GM19099 (cell line): ENCODE measurements at regions not wholly inside any gene's neighbourhood (a gene's known extent, or its start where the extent isn't known, plus 50 kb on each side); places are given as distances from the start of the nearest gene placed in this dataset.

Experiments used
- POLR2A ChIP-seq: IDR thresholded peaks from 3 replicates; pipeline ENCODE4 v1.6.1; 2011; ENCODE audit warnings: low read depth; ENCODE audit not compliant: insufficient read length; ENCODE audit errors: extremely low read depth

DNA sequence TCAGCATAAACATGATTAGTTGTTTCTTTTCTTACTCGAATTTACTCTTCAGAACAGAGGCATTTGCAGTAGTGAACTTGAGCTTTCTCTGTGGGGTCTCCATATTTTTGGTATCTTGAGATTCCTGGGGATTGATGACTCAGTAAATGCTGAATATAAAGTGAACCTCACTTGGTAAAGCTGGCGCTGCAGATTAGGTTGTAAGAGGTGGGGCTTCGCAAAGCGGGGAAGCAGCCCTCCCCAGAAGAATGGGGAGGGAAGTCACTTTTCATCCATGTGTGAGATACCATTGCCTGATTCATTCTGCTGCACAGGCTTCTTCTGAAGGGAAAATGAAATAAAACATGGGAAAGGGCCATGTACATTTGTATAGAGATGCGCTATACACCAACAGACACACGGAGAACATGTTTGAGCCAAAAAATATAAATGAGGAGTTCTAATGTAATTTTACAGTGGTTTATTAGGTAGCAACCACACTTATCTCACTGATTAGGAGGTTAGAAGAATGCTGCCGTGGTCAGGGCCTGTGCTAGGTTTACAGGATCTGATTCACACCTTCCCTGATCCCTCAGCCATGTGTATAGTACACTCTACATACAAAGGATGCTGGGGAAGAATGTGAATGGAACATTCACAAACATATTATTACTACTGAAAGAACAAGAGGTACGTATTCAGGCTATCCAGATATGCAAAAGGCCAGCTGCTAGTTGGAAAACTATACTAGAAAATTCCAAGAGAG is 63.5 kb downstream of the DNTTIP2 start:
- TF ChIP-seq POLR2A = no peak

DNA sequence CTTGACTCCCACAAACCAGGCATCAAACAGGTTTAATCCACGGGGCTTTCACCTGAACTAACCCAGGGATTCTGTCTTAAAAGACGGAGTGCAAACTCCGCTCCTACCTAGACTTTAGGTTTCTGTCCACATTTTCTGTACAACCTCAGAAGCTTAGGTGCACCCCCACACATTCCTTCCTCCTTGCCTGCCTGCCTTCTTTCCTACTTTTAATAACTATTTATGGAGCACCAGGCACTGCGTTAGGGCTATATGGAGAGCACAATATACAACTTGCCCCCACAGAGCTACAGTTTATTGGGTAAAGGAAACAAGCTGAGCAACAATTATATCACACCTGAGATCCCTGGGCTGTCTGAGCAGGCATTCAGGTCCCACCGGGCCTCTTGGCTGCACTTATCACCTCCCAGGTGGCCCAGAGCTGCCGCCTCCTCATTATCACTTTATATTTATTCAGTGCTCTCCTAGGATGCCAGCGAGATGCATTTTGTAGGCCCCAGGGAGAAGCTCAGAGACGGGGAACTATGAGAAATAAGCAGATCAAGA is 64.1 kb downstream of the DNTTIP2 start:
- TF ChIP-seq POLR2A = no peak

GRCh38 chr1:93814059-93814794 is 64.8 kb downstream of the DNTTIP2 start:
- no peak for TF ChIP-seq POLR2A

DNA sequence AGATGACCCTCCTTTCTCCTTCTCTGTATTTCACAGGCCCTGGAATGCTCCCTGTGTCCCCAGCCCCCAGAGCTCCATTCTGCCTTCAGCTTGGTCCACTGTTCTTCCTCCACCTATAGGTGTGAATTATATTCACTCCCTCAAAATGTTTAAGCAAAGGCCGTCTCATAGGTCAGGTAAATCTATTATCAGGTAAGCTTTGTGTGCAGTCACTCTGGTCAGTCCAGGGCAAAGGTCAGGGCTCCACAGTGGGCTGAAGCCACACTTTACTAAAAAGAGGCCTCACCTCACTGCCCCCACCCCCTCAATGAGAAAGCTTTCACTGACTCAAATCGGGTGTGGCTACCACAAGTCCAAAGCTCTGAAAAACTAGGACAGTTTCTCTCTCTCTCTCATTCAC is 65.9 kb downstream of the DNTTIP2 start:
- TF ChIP-seq POLR2A = no peak

DNA sequence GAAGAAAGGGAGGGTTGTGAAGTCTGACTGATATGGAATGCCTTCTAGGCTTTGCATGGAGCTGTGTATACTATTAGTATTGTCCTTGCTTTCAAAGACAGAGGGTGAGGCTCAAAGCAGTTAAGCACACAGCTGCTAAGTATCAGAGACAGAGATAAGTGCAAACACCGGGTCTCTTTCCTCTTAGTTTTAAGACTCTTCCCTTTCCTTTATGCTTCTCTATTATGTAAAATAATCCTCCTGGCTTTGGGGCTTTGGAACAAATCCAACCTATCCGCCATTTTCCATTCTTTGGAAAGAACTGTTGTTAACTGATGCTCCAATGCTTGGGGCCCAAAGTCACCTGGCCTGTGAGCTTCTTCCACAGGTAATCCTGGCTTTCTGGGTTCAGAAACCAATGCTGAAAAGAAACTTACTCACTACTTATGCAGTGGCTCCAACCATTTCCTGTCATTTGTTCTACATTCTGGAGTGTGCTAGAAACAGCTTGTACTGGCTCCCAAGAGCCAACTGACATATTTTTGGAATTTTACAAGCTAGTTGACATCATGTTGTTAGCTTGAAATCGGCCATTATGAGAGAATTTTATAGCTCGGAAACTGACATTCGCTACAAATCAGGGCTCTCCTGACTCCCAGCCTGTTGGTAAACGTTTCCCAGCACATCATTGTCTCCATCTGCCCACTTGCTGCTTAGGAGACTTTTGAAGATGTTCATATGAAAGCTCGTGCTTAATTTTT is 67.5 kb downstream of the DNTTIP2 start:
- TF ChIP-seq POLR2A = no peak

GRCh38 chr1:93810316-93810715 is 68.7 kb downstream of the DNTTIP2 start:
- TF ChIP-seq POLR2A = no peak

- TF ChIP-seq POLR2A = no peak
Observed at GRCh38 chr1:93808871-93809270, 70.1 kb downstream of the DNTTIP2 start.

DNA sequence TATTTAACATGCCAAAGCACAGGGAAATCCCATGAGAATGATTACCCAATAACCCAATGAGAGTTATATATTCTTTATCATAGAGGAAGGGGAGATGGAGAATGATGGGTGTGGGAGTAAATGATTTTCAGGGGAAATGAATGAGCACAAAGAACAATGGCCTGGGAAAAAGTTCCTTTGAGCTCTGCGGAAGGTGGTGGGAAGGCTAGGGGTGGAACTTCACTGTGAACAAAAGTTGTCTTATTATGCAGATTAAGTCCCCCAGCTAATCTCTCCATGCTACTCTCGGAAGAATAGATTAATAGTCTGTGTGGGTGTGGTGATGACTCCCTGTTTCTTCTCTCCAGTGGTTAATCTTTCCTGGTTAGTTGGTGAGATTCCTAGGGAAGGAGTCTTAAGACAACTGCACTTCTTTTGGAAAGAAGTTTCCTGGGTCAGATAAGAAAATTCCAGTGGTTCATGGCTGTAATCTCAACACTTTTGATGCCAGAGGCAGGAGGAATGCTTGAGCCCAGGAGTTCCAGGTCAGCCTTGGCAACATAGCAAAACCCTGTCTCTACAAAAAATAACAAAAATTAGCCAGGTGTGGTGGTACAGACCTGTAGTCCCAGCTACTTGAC is 71.6 kb downstream of the DNTTIP2 start:
- TF ChIP-seq POLR2A = no peak

GRCh38 chr1:93805027-93805610 is 73.9 kb downstream of the DNTTIP2 start:
- TF ChIP-seq POLR2A = no peak

- no peak for TF ChIP-seq POLR2A
Observed at GRCh38 chr1:93804412-93804811, 74.6 kb downstream of the DNTTIP2 start.

GRCh38 chr1:93801471-93801870 is 77.5 kb downstream of the DNTTIP2 start:
- no peak for TF ChIP-seq POLR2A

DNA sequence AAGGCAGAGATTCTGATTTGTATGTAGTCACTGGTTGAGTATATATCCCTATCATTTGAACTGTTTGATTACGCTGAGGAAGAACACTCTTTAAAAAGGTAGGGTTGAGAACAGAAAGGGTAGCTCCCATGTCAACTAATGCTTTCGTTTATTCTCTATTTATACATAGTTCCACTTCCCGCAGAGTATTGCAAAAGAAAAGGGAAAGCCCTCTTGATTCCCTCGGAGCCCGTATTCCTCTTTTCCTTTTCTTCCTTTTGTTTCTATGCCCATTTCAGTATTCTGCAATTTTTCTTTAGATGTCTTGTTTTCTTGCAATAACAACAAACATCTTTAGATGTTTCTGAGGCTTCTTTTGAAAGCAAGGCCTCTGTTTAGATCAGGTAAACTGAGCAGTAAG is 78.2 kb downstream of the DNTTIP2 start:
- no peak for TF ChIP-seq POLR2A

GRCh38 chr1:93798291-93798690 is 80.7 kb downstream of the DNTTIP2 start:
- no peak for TF ChIP-seq POLR2A

DNA sequence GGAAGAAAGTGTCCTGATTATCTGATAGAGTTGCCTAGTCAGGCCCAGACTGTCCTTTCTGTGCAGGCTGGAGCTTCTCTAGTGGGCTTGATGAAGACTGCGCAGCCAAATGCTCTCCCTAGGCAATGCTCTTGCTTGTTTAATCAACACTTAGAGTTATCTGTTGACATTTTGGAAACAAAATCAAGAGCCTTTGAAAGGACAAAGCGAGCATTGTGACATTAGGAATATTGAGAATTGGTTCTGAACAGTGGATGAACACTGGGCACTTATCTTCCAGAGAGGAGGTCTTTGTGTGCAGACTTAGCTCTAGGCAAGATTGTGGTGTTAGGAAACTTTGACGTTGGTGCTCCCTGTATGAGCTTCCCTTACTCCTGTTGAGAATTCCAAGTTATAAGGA is 94.5 kb downstream of the DNTTIP2 start:
- TF ChIP-seq POLR2A = no peak

- TF ChIP-seq POLR2A = no peak
Observed at GRCh38 chr1:93783876-93784275, 95.1 kb downstream of the DNTTIP2 start.

- no peak for TF ChIP-seq POLR2A
Observed at GRCh38 chr1:93779540-93780165, 98.0 kb upstream of the BCAR3 start.
